ENCODE measurements at regions not wholly inside any gene's neighbourhood (a gene's known extent, or its start where the extent isn't known, plus 50 kb on each side); places are given as distances from the start of the nearest gene placed in this dataset.

- Histone ChIP-seq H3K36me3 (ENCODE audit: control insufficient read depth in 4 of 4, insufficient read depth in 4 of 4, low read length in 4 of 4) (no peaks in the 10 kb centered on the region), H3K27ac (ENCODE audit: low read depth in 1 of 2, low read length in 1 of 2) (no peak overlapping the region), H3K9ac (ENCODE audit: insufficient read depth in 1 of 2, low read length in 2 of 2) (no peak overlapping the region), H3K4me1 (ENCODE audit: control insufficient read depth in 5 of 5, insufficient read depth in 5 of 5, low read length in 5 of 5) (peaks cover 0 to 6% (median 1%) of the 10 kb centered on the region in 5 donors), H3K27me3 (ENCODE audit: control insufficient read depth in 3 of 3, insufficient read depth in 3 of 3, low read length in 2 of 3) (no peaks in the 10 kb centered on the region), H3K4me3 (no peak overlapping the region), H3K9me3 (ENCODE audit: control insufficient read depth in 4 of 4, insufficient read depth in 3 of 4, low read length in 3 of 4) (peaks cover 0 to 2% (median under 1%) of the 10 kb centered on the region in 4 donors)
- no peak for ATAC-seq (ENCODE audit: insufficient read depth, low FRiP score)
- TF ChIP-seq CTCF (IDR thresholded peaks at IDR 0.05; ENCODE audit: control extremely low read depth, extremely low read depth), result no peak
- no peak for DNase-seq
- WGBS, 2 donors, result 69 to 73% methylated on average over 7 of the region's 7 CpGs
Measured at GRCh38 chr6:25062070-25062811, 126.5 kb upstream of the RIPOR2 start.

DNA sequence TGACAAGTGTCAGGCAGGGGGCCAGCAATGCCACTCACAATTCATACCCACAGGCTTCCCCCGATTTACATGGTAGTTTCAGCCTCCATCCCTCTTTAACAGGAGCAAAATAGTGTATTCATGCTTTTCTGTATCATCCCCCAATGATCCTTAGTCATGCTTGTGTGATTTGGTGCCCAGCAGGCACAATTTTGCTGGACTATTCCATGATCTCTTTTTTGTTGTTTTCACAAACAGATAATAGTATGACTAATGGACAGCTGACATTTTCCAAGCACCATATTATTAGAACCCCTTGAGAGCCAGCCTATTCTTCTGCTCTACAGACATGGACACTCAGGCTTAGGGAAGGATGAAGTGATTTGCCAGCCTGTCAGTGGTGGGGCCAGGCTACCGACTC, 128.2 kb upstream of the RIPOR2 start:
- no peaks in the 10 kb centered on the region for H3K27me3 ChIP-seq (ENCODE audit: control insufficient read depth in 3 of 3, insufficient read depth in 3 of 3, low read length in 2 of 3)
- DNase-seq, result no peak
- H3K9me3 ChIP-seq (ENCODE audit: control insufficient read depth in 4 of 4, insufficient read depth in 3 of 4, low read length in 3 of 4), result peaks cover 0 to 2% (median under 1%) of the 10 kb centered on the region in 4 donors
- 79 to 93% methylated on average over 2 of the region's 2 CpGs for WGBS, 2 donors
- no peak for TF ChIP-seq CTCF (IDR thresholded peaks at IDR 0.05; ENCODE audit: control extremely low read depth, extremely low read depth)
- no peak overlapping the region for H3K27ac ChIP-seq (ENCODE audit: low read depth in 1 of 2, low read length in 1 of 2)
- no peak overlapping the region for H3K9ac ChIP-seq (ENCODE audit: insufficient read depth in 1 of 2, low read length in 2 of 2)
- H3K4me1 ChIP-seq (ENCODE audit: control insufficient read depth in 5 of 5, insufficient read depth in 5 of 5, low read length in 5 of 5), result peaks cover 0 to 4% (median 0%) of the 10 kb centered on the region in 5 donors
- no peak for ATAC-seq (ENCODE audit: insufficient read depth, low FRiP score)
- no peak overlapping the region for H3K4me3 ChIP-seq
- no peaks in the 10 kb centered on the region for H3K36me3 ChIP-seq (ENCODE audit: control insufficient read depth in 4 of 4, insufficient read depth in 4 of 4, low read length in 4 of 4)

DNA sequence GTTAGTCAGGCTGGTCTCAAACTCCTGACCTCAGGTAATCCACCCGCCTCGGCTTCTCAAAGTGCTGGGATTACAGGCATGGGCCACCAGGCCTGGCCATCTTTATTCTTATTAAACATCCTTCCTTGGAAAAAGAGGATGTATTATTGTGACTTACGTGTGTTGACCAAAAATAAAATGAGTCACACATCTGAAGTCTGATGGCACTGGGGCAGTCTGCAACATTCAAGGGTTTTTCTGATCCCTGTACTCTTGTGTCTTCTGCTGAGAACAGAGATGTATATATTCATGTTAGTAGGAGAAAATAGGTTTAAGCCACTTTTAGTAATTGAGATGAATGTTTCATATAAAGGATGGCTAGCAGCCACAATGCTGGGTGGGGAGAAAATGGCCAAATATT, 129.9 kb upstream of the RIPOR2 start:
- TF ChIP-seq CTCF (IDR thresholded peaks at IDR 0.05; ENCODE audit: control extremely low read depth, extremely low read depth), result no peak
- no peaks in the 10 kb centered on the region for H3K27me3 ChIP-seq (ENCODE audit: control insufficient read depth in 3 of 3, insufficient read depth in 3 of 3, low read length in 2 of 3)
- WGBS, 2 donors, result 70 to 88% methylated on average over 3 of the region's 3 CpGs
- H3K27ac ChIP-seq (ENCODE audit: low read depth in 1 of 2, low read length in 1 of 2), result no peak overlapping the region
- peaks cover 0 to 2% (median under 1%) of the 10 kb centered on the region in 4 donors for H3K9me3 ChIP-seq (ENCODE audit: control insufficient read depth in 4 of 4, insufficient read depth in 3 of 4, low read length in 3 of 4)
- no peak overlapping the region for H3K9ac ChIP-seq (ENCODE audit: insufficient read depth in 1 of 2, low read length in 2 of 2)
- H3K36me3 ChIP-seq (ENCODE audit: control insufficient read depth in 4 of 4, insufficient read depth in 4 of 4, low read length in 4 of 4), result no peaks in the 10 kb centered on the region
- ATAC-seq (ENCODE audit: insufficient read depth, low FRiP score) (no peak), DNase-seq (no peak)
- peaks cover 0 to 4% (median 0%) of the 10 kb centered on the region in 5 donors for H3K4me1 ChIP-seq (ENCODE audit: control insufficient read depth in 5 of 5, insufficient read depth in 5 of 5, low read length in 5 of 5)
- no peak overlapping the region for H3K4me3 ChIP-seq

Measured in lung (tissue), 11 donors.